Left lung (tissue), 4 donors: ENCODE measurements at regions not wholly inside any gene's neighbourhood (a gene's known extent, or its start where the extent isn't known, plus 50 kb on each side); places are given as distances from the start of the nearest gene placed in this dataset.

Source experiments
- ATAC-seq: fragments of 200-7000 bp; cut with Tn5 transposase; one replicate; pipeline ENCODE4 v1.9.1; 2020; ENCODE audit warnings: moderate library complexity
- DNase-seq, 4 donors: peaks; one replicate each; pipeline ENCODE4 v3.0.0-alpha.2; 2013 to 2020
- H3K27ac ChIP-seq, 2 donors: fragments of 200-600 bp; sonication (generic) in 1 of 2; one replicate each; pipeline versions ENCODE4 v1.5.0 to v1.8.0; 2020 to 2021
- H3K27me3 ChIP-seq, 2 donors: fragments of 200-600 bp; sonication (generic) in 1 of 2; one replicate each; pipeline versions ENCODE4 v1.5.0 to v1.8.0; 2020 to 2021
- H3K36me3 ChIP-seq, 2 donors: fragments of 200-600 bp; sonication (generic) in 1 of 2; one replicate each; pipeline versions ENCODE4 v1.5.0 to v1.8.0; 2020 to 2021
- H3K4me1 ChIP-seq, 2 donors: fragments of 200-600 bp; one replicate each; pipeline ENCODE4 v1.8.0; 2021
- H3K4me3 ChIP-seq, 2 donors: fragments of 200-600 bp; sonication (generic) in 1 of 2; one replicate each; pipeline versions ENCODE4 v1.5.0 to v1.8.0; 2020 to 2021; ENCODE audit warnings: mild to moderate bottlenecking in 1 of 2
- H3K9me3 ChIP-seq, 2 donors: fragments of 200-600 bp; sonication (generic) in 1 of 2; one replicate each; pipeline versions ENCODE4 v1.5.0 to v1.8.0; 2020 to 2021
- CTCF ChIP-seq, 2 donors: fragments of 200-600 bp; sonication (generic) in 1 of 2; IDR thresholded peaks; one replicate each; pipeline versions ENCODE4 v1.5.0 to v1.8.0; 2021; ENCODE audit warnings: antibody characterized with exemption in 2 of 2
- intact Hi-C, 2 donors: fragments of 100-400 bp; cut with DNase I; formaldehyde crosslinking; loops; one replicate each; pipeline versions ENCODE4 v1.11.2 to v1.14.2; 2022
- donor health status: DM: no; HTN: yes; CAD: no.
- donor health status: DM: no; HTN: no; CAD: no.

GRCh38 chr1:67952071-67952470, 98.4 kb downstream of the DIRAS3 start:
- Histone ChIP-seq H3K4me1 (peaks cover 0 to 8% of the 10 kb centered on the region in 2 donors), H3K4me3 (no peak overlapping the region), H3K27me3 (peaks cover 0 to 6% of the 10 kb centered on the region in 2 donors), H3K27ac (no peak overlapping the region), H3K9me3 (no peaks in the 10 kb centered on the region), H3K36me3 (no peaks in the 10 kb centered on the region)
- DNase-seq (no peak), ATAC-seq (no peak)
- intact Hi-C loops: no loop called here
- no peak for TF ChIP-seq CTCF (IDR thresholded peaks at IDR 0.05)

- ATAC-seq: no peak
- intact Hi-C loops: no loop called here
- H3K9me3 ChIP-seq: no peaks in the 10 kb centered on the region
- no peaks in the 10 kb centered on the region for H3K36me3 ChIP-seq
- no peak overlapping the region for H3K4me3 ChIP-seq
- peaks cover 0 to 6% of the 10 kb centered on the region in 2 donors for H3K27me3 ChIP-seq
- no peak for TF ChIP-seq CTCF (IDR thresholded peaks at IDR 0.05)
- H3K27ac ChIP-seq: no peak overlapping the region
- no peaks in the 10 kb centered on the region for H3K4me1 ChIP-seq
- DNase-seq: no peak
Measured at GRCh38 chr1:67951014-67951413, 99.4 kb downstream of the DIRAS3 start.

- no peak for TF ChIP-seq CTCF (IDR thresholded peaks at IDR 0.05)
- DNase-seq: no peak
- ATAC-seq: peak; percentile 48
- no peak overlapping the region for H3K27ac ChIP-seq
- H3K4me1 ChIP-seq: no peaks in the 10 kb centered on the region
- H3K36me3 ChIP-seq: no peaks in the 10 kb centered on the region
- H3K4me3 ChIP-seq: no peak overlapping the region
- H3K27me3 ChIP-seq: peaks cover 0 to 6% of the 10 kb centered on the region in 2 donors
- intact Hi-C loops: no loop called here
- H3K9me3 ChIP-seq: no peaks in the 10 kb centered on the region
Measured at GRCh38 chr1:67948151-67949080, 102.0 kb downstream of the DIRAS3 start.

- H3K4me3 ChIP-seq: no peak overlapping the region
- H3K27ac ChIP-seq: no peak overlapping the region
- no peak for DNase-seq
- intact Hi-C loops: no loop called here
- ATAC-seq: no peak
- H3K9me3 ChIP-seq: no peaks in the 10 kb centered on the region
- peaks cover 0 to under 1% of the 10 kb centered on the region in 2 donors for H3K4me1 ChIP-seq
- H3K27me3 ChIP-seq: peaks cover 0 to 6% of the 10 kb centered on the region in 2 donors
- no peaks in the 10 kb centered on the region for H3K36me3 ChIP-seq
- TF ChIP-seq CTCF (IDR thresholded peaks at IDR 0.05): no peak
Measured at GRCh38 chr1:67947114-67947513, 103.3 kb downstream of the DIRAS3 start.

GRCh38 chr1:67945733-67946374, 104.6 kb downstream of the DIRAS3 start:
- Histone ChIP-seq H3K27ac (no peak overlapping the region), H3K4me1 (peaks cover 0 to 4% of the 10 kb centered on the region in 2 donors), H3K4me3 (no peak overlapping the region), H3K27me3 (peaks cover 0 to 6% of the 10 kb centered on the region in 2 donors), H3K36me3 (no peaks in the 10 kb centered on the region), H3K9me3 (no peaks in the 10 kb centered on the region)
- ATAC-seq: peak; percentile 33
- no peak for TF ChIP-seq CTCF (IDR thresholded peaks at IDR 0.05)
- intact Hi-C loops: no loop called here
- DNase-seq: peak in 1 of 4 donors; percentile 32
